HG02870 (cell line): ENCODE measurements at regions not wholly inside any gene's neighbourhood (a gene's known extent, or its start where the extent isn't known, plus 50 kb on each side); places are given as distances from the start of the nearest gene placed in this dataset.
"Not testable (repeated sequence)": the region's sequence is repeated elsewhere in the genome, so short reads cannot be mapped to it uniquely, and the experiment has no call there.

Experiments used
- ATAC-seq: cut with Tn5 transposase; IDR thresholded peaks from one replicate; pipeline ENCODE4 v1.9.1; 2021; ENCODE audit warnings: mild to moderate bottlenecking, moderate library complexity; ENCODE audit not compliant: unreplicated experiment

DNA sequence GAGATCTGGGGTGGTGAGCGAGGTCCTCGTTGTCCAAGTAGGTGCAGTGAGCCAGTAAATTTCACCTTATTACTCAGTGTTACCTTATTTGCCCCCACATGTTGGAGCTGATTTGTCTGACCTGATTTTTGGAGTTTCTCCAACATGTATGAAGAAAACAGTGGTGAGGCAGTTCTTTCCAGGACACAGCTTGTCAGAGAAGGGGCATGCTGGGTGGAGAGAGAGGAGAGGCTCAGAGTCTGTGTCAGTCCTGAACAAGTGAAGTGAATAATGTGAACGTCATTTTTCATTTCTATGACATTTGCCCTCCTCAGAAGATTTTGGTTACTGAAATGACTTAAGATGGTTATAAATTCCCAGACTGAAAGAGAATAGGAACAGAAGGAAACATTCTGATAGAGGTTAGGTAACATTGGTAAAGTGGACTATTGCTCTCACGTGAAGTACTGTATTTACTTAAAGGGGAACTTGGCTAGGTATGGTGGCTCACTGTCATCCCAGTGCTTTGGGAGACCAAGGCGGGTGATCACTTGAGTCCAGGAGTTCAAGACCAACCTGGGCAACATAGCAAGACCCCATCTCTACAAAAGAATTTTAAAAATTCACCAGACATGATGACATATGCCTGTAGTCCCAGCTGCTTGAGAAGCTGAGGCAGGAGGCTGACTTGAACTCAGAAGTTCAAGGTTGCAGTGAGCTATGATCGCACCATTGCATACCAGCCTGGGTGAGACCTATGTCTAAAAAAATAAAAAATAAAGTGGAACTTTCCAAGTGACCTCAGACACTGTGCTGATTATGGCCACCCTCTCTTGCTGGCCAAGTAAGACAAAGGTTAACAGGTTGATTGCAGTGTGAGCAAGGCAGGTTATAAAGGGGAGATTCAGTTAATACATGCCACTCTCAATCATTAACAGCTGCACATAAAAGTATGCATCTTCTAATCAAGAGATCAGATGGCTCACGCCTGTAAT lies 184.3 kb downstream of the EDN1 start:
- no peak for ATAC-seq

DNA sequence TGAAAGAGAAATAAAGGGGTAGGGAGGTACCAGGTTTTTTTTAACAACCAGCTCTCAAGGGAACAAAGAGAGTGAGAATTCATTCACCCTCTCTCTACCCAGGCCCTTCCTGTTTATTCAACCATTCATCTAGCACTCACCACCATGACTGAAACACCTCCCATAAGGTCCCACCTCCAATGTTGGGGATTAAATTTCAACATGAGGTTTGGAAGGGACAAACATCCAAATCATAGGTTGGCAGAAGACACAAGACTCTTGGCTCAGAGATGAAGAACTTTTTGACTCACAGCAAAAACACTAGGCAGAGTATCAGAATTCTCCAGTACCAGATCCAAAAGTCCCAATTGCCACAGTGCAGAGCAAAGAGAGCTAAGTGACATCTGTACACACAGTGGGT lies 186.3 kb downstream of the EDN1 start:
- ATAC-seq, result no peak

DNA sequence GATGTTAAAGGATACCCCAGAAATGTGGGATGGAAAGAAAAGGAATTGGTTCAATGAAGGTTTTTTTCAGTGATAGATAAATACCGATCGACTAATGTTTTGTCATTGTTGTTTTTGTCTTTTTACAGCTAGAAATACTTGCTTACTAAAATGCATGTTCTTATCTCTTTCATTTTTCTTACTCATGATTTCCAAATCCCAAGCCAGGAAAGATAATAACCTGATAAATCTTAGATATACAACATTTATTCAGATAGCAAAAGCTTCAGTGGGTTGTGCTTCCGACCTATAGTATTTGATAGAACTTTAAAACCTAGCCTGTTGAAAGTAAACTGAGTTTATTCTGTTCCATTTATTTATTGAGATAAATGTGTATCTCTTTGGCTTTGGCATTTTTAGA lies 187.5 kb downstream of the EDN1 start:
- ATAC-seq, result no peak

DNA sequence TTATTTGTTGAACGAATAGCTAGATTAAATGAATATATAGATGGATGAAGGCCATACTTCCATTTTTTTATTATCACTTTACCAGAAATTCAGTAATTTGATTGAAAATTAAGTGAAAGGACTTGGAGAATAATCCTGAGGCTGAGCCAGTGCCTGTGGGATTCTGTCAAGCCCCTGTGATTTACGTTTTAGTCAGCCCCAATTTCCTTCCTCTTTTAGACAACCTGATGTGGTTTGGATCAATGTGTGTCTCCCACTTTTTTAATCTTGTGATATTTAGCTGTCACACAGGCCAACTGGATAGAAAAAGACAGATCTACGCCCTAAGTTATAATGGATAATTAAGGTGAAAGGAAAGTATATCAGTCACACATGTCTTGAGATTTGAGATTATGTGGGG lies 188.8 kb downstream of the EDN1 start:
- no peak for ATAC-seq

DNA sequence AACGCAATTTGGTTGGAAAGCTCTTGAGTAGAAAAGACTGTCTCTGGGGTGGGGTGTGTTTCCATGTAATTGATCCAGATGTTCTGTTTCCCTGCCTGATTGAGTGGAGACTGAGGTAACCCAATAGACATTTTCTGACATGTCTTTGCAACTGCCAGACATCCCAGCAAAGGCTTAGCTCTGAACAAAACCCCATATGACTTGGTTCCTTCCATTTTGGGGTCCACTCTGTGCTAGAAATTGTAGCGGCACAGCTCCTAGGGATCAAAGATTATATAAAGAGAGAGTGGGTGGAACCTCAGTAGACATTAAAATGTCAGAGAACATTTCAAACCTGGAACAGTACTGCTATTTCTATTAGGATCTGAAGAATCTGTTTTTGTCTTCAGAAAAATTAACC lies 189.3 kb downstream of the EDN1 start:
- ATAC-seq, result no peak

DNA sequence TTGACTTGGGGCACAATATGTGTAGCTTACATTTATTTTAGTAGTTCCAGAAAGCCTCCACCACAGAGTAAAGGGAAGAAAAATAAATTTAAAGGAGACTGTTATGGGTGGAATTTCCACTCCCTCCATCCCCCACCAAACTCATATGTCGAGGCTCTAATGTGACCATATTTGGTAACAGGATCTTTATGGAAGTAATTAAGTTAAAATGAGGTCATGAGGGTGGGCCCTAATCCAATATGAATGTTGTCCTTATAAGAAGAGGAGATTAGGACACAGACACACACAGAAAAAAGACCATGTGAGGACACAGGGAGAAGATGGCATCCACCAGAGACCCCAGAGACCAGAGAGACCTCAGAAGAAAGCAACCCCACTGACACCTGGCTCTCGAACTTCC lies 189.7 kb downstream of the EDN1 start:
- no peak for ATAC-seq

DNA sequence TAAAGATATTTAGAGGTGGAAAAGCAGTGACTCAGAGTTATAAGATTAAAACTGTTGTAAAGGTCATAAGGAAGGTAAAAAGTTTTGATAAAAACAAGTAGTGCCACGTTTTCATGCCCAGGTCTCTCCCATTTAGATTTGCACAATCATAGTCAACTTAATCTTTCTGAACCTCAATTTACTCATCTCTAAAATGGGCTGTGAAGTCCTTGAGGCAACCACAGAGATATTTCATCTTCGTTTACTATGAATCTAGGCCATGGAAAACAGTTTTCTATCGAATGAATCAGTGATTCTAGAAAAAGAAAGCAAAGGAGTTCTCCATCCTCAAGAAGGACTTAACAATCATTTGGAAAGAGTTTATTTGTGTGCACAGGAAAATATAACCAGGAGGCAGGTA lies 190.2 kb downstream of the EDN1 start:
- no peak for ATAC-seq

DNA sequence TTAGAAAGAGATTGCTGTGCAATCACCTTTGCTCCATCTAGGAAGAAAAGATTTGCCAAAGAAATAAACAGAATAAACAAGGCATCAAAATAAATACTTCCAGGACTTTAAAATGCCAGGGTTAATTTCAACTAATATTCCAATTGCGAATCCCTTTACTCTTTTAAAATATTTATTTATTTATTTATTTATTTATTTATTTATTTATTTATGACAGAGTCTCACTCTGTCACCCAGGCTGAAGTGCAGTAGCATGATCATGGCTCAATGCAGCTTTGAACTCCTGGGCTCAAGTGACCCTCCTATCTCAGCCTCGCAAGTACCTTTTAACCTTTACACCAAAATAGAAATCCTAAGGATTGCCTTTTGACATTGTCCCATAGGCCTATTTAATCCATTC lies 191.1 kb downstream of the EDN1 start:
- ATAC-seq, result no peak

DNA sequence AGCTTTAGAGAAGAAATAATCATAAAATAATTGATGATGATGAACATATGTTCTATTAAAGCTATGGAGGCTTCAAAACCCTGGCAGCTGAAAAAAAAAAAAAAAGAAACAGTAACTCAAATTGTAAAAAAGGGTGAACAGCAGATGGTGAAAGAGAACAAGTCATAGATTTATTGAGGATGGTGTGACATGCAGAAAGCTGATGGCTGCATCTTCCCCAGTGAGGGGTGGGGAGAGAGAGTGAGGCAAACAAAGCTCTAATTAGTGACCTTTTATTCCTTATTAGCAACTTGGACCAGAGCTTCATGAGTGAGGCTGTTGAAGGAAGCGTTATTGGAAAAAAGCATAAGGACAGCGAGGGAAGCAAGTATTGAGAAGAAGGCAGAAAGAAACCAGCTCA lies 191.7 kb downstream of the EDN1 start:
- ATAC-seq, result no peak

DNA sequence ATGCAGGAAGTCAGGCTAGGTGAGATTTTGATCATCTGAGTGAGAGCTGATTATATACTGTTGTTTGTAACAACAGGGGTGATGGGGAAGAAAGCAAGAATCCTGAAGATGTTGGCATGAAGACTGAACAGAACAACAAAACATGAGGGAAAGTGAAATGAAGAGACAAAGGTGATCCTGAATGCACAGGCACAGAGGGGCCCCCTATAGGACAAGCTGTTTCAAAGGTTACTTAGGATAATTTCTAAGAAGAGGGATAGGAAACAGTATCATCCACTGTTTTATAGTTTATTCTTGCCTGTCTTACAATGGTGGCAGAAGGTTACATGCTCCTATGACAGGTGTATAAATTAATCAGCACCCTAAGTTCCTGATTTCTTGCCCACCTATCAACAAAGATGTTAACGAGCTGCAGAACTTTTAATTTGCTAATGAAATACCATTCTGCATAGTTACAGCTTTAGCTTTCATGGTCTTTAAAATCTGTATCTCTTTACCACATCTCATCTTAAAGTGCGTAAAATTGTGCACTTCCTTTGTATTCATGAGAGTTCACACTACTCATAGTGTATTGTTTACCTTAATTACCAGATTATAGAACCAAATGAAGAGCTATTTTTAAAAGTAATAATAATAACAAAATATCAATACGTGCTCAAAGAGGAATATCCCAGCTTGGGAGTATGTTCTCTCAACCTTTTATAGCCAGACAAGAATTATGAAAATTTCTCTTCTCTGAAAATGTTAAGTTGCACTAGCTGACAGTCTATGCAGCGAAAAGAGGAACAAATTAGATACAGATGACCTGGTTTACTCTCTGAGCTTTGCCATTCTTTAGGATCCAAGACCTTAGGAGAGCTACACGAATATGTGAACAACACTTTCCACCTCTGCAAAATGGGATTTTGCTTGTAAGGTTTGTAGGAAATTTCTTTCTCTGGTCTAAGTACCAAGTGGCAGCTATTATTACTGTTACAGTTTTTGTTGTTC lies 192.5 kb downstream of the EDN1 start:
- ATAC-seq, result no peak

DNA sequence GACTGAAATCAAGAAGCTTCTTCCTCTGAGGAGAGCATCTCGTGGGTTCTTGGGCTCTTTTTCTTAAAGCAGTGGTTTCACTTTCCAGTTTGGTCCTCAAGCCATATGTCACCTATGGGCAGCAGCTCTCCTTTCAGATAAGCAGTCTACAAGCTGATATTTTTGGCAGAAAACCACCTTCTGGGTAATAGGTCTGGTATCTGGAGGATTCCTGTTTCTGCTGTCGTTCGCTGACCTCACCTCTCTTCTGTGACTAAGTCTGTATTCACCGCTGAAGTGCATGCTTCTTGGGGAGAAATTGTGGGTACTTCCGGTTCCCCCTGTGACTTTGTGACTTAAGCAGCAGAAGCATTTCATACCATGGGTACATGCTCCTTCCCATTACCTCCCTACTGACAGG lies 193.6 kb downstream of the EDN1 start:
- ATAC-seq, result peak; percentile 83

DNA sequence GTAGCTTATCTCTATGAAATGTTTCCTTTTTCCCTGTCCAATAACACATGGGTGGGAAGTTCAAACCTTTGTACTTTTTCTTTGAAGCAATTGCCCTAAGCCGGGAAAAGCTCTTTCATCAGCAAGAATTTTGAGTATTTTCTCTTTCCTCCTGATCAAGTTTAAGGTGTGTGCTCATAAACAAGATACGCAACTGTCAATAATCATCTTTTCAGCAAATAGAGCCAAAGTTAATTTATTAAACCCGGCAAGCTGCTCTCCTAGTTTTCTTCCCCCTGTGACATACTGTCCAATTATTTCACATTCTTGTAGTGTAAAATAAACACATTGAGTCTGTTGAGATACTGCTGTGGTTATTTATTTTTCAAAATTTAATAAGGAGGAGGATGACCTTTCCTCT lies 194.4 kb downstream of the EDN1 start:
- no peak for ATAC-seq

DNA sequence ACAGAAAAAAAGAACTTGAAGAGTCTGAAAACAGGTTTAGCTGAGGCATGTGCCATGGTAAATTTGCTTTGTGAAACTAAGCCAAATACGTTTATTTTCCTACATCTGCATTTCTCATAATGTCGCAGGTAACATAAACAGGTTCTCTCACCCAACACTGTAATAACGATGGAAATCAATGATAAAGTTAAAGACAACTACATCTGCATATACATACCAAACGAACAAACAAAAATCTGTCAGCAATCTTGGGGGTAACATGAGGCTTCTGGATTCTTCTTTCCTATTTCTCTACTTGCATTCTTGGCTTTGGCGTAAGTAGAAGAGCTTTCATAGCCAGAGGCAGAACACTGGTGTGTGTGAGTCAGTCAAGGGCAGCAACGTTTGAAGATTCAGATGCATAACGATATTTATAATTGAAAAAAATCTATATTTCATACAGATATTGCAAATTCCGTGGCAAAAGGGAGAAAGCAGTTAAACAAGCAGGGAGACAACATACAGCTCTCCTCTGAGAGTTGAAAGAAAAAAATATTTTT lies 195.1 kb downstream of the EDN1 start:
- ATAC-seq, result no peak

DNA sequence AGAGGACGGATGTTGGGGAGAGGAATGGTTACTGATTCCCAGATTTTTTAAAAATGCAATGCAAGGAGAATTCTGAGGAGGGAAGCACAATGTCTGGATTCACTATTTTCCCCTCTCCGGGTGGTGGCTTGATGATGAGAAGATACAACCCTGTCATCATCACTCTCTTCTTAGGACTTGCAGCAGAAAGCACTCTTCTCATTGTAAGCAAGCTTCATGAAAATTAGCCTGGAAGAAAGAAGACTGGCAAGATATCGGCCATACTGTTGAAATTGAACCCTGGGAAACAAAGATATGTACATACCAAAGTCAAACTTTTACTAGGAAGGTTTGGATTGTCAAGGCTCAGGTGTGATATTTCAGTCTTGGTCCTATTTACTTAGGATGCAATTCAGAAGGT lies 195.7 kb downstream of the EDN1 start:
- no peak for ATAC-seq

DNA sequence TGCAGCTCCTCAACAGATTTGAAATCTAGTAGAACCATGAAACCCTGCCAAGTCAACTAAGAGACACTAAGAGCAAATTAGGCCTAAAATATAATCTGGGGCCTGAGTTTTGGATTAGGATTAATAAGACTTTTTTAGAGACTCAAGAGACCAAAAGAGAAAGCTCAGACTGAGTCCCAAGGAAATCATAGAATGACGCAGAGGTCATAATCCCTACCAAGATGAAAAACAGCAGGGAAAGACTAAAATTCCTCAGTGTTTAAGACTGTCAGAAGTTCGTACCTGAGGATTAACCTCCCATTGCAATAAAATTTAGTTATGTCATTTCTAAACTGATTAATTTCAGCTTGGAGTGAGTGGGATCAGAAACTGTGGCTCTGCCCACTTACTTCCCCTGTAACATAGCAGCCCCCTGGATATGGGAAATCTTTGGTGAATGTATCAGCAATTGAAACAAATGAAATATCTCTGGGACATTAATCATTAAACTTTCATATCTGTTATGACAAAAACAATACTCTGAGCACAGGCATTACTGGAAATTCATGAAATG lies 200.3 kb downstream of the EDN1 start:
- no peak for ATAC-seq

DNA sequence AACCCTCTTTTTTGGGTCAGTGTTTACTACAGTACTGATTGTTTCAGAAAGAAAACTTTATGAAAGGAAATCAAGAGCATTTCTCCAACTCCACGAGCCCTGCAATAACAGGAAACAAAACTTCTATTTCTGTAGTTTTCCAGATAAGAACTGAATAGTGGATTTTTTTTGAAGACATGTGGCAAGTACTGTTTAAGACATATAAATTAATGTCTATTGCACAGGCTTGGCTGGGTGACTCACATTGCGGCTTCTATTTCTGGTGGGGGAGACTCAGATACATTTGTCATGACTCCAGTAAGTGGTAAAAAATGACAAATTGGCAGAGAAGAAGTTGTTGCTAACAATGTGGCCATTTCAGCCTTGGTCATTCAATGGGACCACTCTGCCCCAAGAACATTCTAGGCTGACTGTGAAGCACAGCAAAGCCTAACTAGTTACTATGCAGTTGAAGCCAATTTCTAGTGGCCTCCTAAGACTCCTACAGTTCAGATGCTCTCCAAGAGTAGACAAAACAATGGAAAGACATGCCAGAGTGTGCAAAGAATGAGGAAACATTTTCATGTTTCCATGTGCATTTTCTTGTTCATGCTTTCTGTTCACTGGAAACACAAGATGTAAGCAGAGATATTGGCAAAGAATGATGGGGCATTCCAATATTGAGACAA lies 200.9 kb downstream of the EDN1 start:
- no peak for ATAC-seq

DNA sequence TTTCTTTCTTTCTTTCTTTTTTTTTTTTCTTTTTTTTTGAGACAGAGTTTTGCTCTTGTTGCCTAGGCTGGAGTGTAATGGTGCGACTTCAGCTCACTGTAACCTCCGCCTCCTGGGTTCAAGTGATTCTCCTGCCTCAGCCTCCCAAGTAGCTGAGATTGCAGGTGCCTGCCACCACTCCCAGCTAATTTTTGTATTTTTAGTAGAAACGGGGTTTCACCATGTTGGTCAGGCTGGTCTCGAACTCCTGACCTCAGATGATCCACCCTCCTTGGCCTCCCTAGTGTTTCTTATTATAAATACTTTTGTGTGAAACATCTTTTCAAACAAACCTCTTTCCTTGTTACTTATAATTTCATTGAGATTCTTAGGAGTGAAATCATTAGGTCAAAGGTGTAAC lies 202.8 kb downstream of the EDN1 start:
- ATAC-seq, result not testable (repeated sequence)

DNA sequence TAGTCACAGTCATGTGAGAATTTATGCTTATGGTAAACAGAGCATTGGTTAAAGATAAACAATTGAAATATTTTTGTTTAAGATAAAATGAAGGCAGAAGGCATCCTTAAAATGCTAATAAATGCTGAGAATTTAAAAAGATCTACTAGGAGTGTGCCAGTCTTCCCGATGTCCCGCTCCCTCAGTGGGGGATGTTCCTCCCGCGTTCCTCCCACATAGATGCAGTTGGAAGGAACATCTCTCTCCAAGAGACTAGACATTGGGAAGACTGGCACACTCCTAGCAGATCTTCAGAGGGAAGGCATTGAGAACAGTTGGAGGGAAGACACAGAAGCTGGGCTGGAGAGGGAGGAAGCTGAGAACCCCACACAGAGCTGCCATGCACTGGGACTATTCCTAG lies 203.3 kb downstream of the EDN1 start:
- no peak for ATAC-seq

DNA sequence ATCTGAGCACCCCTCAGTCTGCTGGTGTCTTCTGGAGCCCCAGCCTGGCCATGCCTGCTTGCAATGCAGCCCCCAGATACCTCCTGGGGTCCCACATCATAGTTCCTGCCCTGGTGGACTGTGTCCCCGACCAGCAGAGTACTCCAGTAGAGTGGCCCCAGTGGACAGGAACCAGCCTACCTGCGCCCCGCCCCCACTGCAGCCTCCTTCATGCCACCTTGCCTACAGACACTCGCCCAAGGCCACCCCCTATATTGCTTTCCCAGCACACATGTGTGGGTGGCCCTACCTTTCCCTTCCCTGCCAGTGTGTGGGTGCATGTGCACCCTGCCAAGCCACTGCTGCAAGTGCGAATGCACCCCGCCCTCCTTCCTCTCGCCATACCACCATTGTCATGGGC lies 204.0 kb downstream of the EDN1 start:
- no peak for ATAC-seq

DNA sequence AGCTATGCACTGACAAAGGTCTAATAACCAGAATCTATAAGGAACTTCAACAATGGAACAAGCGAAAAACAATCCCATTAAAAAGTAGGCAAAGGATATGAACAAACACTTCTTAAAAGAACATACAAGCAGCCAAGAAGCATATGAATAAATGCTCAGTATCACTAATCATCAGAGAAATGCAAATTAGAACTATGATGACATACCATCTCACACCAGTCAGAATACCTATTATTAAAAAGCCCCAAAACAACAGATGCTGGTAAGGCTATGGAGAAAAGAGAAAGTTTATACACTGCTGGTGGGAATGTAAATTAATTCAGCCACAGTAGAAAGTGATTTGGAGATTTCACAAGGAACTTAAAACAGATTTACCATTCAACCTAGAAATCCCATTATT lies 211.8 kb downstream of the EDN1 start:
- ATAC-seq, result no peak
